ENCODE measurements at regions not wholly inside any gene's neighbourhood (a gene's known extent, or its start where the extent isn't known, plus 50 kb on each side); places are given as distances from the start of the nearest gene placed in this dataset.

- H2AFZ ChIP-seq (ENCODE audit: control insufficient read depth, low read length) = no peak overlapping the region
- H3K4me3 ChIP-seq (ENCODE audit: control insufficient read depth in 2 of 3, extremely low read depth in 1 of 3, insufficient read depth in 2 of 3, low read depth in 1 of 3, low read length in 3 of 3) = no peak overlapping the region
- H3K9me3 ChIP-seq (ENCODE audit: control insufficient read depth, low read depth, low read length) = no peaks in the 10 kb centered on the region
- no peaks in the 10 kb centered on the region for H3K4me1 ChIP-seq (ENCODE audit: control insufficient read depth, extremely low read depth, insufficient read depth, low read length)
- no peaks in the 10 kb centered on the region for H3K79me2 ChIP-seq (ENCODE audit: control insufficient read depth, insufficient read depth, low read length)
- no peak overlapping the region for H3K4me2 ChIP-seq (ENCODE audit: control insufficient read depth, extremely low read depth, insufficient read depth, low read depth, low read length)
- no peaks in the 10 kb centered on the region for H3K9me1 ChIP-seq (ENCODE audit: control insufficient read depth, extremely low read depth, insufficient read depth, low read length)
- H3K36me3 ChIP-seq (ENCODE audit: control insufficient read depth in 2 of 2, extremely low read depth in 1 of 2, insufficient read depth in 2 of 2, low read length in 2 of 2) = no peaks in the 10 kb centered on the region
- FAIRE-seq = no peak
- no peaks in the 10 kb centered on the region for H4K20me1 ChIP-seq (ENCODE audit: control insufficient read depth, extremely low read depth, insufficient read depth, low read length)
- TF ChIP-seq EZH2 (IDR thresholded peaks at IDR 0.05; ENCODE audit: low read length) (no peak), CTCF (optimal IDR thresholded peaks at IDR 0.05 in 1 of 3, IDR thresholded peaks at IDR 0.05 in 1 of 3, conservative IDR thresholded peaks at IDR 0.05 in 1 of 3; ENCODE audit: extremely low read depth in 1 of 3, insufficient read depth in 2 of 3, low read length in 3 of 3) (no peak)
- no peak for DNase-seq (ENCODE audit: low read depth, low spot score)
- H3K9ac ChIP-seq (ENCODE audit: control insufficient read depth, extremely low read depth, insufficient read depth, low read length) = no peak overlapping the region
- no peak overlapping the region for H3K27ac ChIP-seq (ENCODE audit: control insufficient read depth, insufficient read depth, low read length)
- no peaks in the 10 kb centered on the region for H3K27me3 ChIP-seq (ENCODE audit: control insufficient read depth, extremely low read depth, insufficient read depth, low read length)
- dilution Hi-C loops (cut with MboI; ENCODE audit: extremely low pct_ligation_motif_present, low sequenced_read_pairs) = no loop called here
Measured at GRCh38 chr5:120080781-120081180, 383.3 kb upstream of the PRR16 start.

- DNase-seq (ENCODE audit: low read depth, low spot score) (no peak), FAIRE-seq (no peak)
- no peaks in the 10 kb centered on the region for H4K20me1 ChIP-seq (ENCODE audit: control insufficient read depth, extremely low read depth, insufficient read depth, low read length)
- H3K4me3 ChIP-seq (ENCODE audit: control insufficient read depth in 2 of 3, extremely low read depth in 1 of 3, insufficient read depth in 2 of 3, low read depth in 1 of 3, low read length in 3 of 3) = no peak overlapping the region
- no peaks in the 10 kb centered on the region for H3K79me2 ChIP-seq (ENCODE audit: control insufficient read depth, insufficient read depth, low read length)
- no peaks in the 10 kb centered on the region for H3K27me3 ChIP-seq (ENCODE audit: control insufficient read depth, extremely low read depth, insufficient read depth, low read length)
- TF ChIP-seq EZH2 (IDR thresholded peaks at IDR 0.05; ENCODE audit: low read length) (no peak), CTCF (optimal IDR thresholded peaks at IDR 0.05 in 1 of 3, IDR thresholded peaks at IDR 0.05 in 1 of 3, conservative IDR thresholded peaks at IDR 0.05 in 1 of 3; ENCODE audit: extremely low read depth in 1 of 3, insufficient read depth in 2 of 3, low read length in 3 of 3) (no peak)
- H3K4me2 ChIP-seq (ENCODE audit: control insufficient read depth, extremely low read depth, insufficient read depth, low read depth, low read length) = no peak overlapping the region
- no peak overlapping the region for H3K9ac ChIP-seq (ENCODE audit: control insufficient read depth, extremely low read depth, insufficient read depth, low read length)
- H3K9me3 ChIP-seq (ENCODE audit: control insufficient read depth, low read depth, low read length) = no peaks in the 10 kb centered on the region
- H2AFZ ChIP-seq (ENCODE audit: control insufficient read depth, low read length) = no peak overlapping the region
- no peaks in the 10 kb centered on the region for H3K36me3 ChIP-seq (ENCODE audit: control insufficient read depth in 2 of 2, extremely low read depth in 1 of 2, insufficient read depth in 2 of 2, low read length in 2 of 2)
- H3K4me1 ChIP-seq (ENCODE audit: control insufficient read depth, extremely low read depth, insufficient read depth, low read length) = no peaks in the 10 kb centered on the region
- no peaks in the 10 kb centered on the region for H3K9me1 ChIP-seq (ENCODE audit: control insufficient read depth, extremely low read depth, insufficient read depth, low read length)
- H3K27ac ChIP-seq (ENCODE audit: control insufficient read depth, insufficient read depth, low read length) = no peak overlapping the region
- dilution Hi-C loops (cut with MboI; ENCODE audit: extremely low pct_ligation_motif_present, low sequenced_read_pairs) = no loop called here
Measured at GRCh38 chr5:120082316-120083068, 381.6 kb upstream of the PRR16 start.
